ENCODE measurements at regions not wholly inside any gene's neighbourhood (a gene's known extent, or its start where the extent isn't known, plus 50 kb on each side); places are given as distances from the start of the nearest gene placed in this dataset.

GRCh38 chr15:26051761-26052675 is 188.9 kb upstream of the ATP10A start:
- no peak overlapping the region for H3K4me3 ChIP-seq
- no peak for TF ChIP-seq POLR2A (IDR thresholded peaks at IDR 0.05)
- TF ChIP-seq POLR2AphosphoS5 (IDR thresholded peaks at IDR 0.05) = no peak
- TF ChIP-seq CTCF (IDR thresholded peaks at IDR 0.05 in 8 of 11, conservative IDR thresholded peaks at IDR 0.05 in 3 of 11) = no peak
- peaks cover 0 to 5% (median 0%) of the 10 kb centered on the region in 8 donors for H3K9me3 ChIP-seq
- no peak for DNase-seq
- peaks cover 0 to 9% (median 0%) of the 10 kb centered on the region in 7 donors for H3K27me3 ChIP-seq (replicated peaks in 1 of 7)
- 73 to 82% (median 77%) methylated on average over 14 of the region's 14 CpGs for WGBS, 5 donors
- H3K36me3 ChIP-seq = no peaks in the 10 kb centered on the region
- intact Hi-C loops (cut with DNase I; ENCODE audit: low total_unique reads) = no loop called here
- H3K4me1 ChIP-seq = no peaks in the 10 kb centered on the region
- no peak overlapping the region for H3K27ac ChIP-seq

- H3K36me3 ChIP-seq = no peaks in the 10 kb centered on the region
- no peaks in the 10 kb centered on the region for H3K9me3 ChIP-seq
- no peak for DNase-seq
- intact Hi-C loops (cut with DNase I; ENCODE audit: low total_unique reads) = no loop called here
- H3K27ac ChIP-seq = no peak overlapping the region
- H3K4me3 ChIP-seq = no peak overlapping the region
- no peaks in the 10 kb centered on the region for H3K4me1 ChIP-seq
- TF ChIP-seq CTCF (IDR thresholded peaks at IDR 0.05 in 8 of 11, conservative IDR thresholded peaks at IDR 0.05 in 3 of 11) (no peak), POLR2A (IDR thresholded peaks at IDR 0.05) (no peak), POLR2AphosphoS5 (IDR thresholded peaks at IDR 0.05) (no peak)
- H3K27me3 ChIP-seq (replicated peaks in 1 of 7) = peaks cover 0 to 16% (median 0%) of the 10 kb centered on the region in 7 donors
- 46 to 71% (median 58%) methylated on average over 4 of the region's 4 CpGs for WGBS, 5 donors
Measured at GRCh38 chr15:26050984-26051383, 187.9 kb upstream of the ATP10A start.

GRCh38 chr15:26049900-26050657 is 187.0 kb upstream of the ATP10A start:
- no peak for TF ChIP-seq POLR2A (IDR thresholded peaks at IDR 0.05)
- TF ChIP-seq POLR2AphosphoS5 (IDR thresholded peaks at IDR 0.05) = no peak
- TF ChIP-seq CTCF (IDR thresholded peaks at IDR 0.05 in 8 of 11, conservative IDR thresholded peaks at IDR 0.05 in 3 of 11) = no peak
- DNase-seq = no peak
- Histone ChIP-seq H3K4me3 (no peak overlapping the region), H3K27me3 (replicated peaks in 1 of 7) (peaks cover 0 to 20% (median 0%) of the 10 kb centered on the region in 7 donors), H3K36me3 (no peaks in the 10 kb centered on the region), H3K4me1 (no peaks in the 10 kb centered on the region), H3K27ac (no peak overlapping the region), H3K9me3 (no peaks in the 10 kb centered on the region)
- intact Hi-C loops (cut with DNase I; ENCODE audit: low total_unique reads) = no loop called here
- WGBS, 5 donors = 67 to 83% (median 68%) methylated on average over 9 of the region's 9 CpGs

GRCh38 chr15:26048669-26049068 is 185.5 kb upstream of the ATP10A start:
- Histone ChIP-seq H3K4me1 (no peaks in the 10 kb centered on the region), H3K27ac (no peak overlapping the region), H3K4me3 (no peak overlapping the region), H3K27me3 (replicated peaks in 1 of 7) (peaks cover 0 to 18% (median 0%) of the 10 kb centered on the region in 7 donors), H3K36me3 (no peaks in the 10 kb centered on the region), H3K9me3 (no peaks in the 10 kb centered on the region)
- intact Hi-C loops (cut with DNase I; ENCODE audit: low total_unique reads) = no loop called here
- WGBS, 5 donors = 85 to 92% (median 91%) methylated on average over 7 of the region's 7 CpGs
- DNase-seq = no peak
- TF ChIP-seq CTCF (IDR thresholded peaks at IDR 0.05 in 8 of 11, conservative IDR thresholded peaks at IDR 0.05 in 3 of 11) (no peak), POLR2AphosphoS5 (IDR thresholded peaks at IDR 0.05) (no peak)
